Endothelial cell of umbilical vein (primary cell): ENCODE measurements at regions not wholly inside any gene's neighbourhood (a gene's known extent, or its start where the extent isn't known, plus 50 kb on each side); places are given as distances from the start of the nearest gene placed in this dataset.
"Not testable (repeated sequence)": the region's sequence is repeated elsewhere in the genome, so short reads cannot be mapped to it uniquely, and the experiment has no call there.

Experiments
- POLR2AphosphoS5 ChIP-seq: IDR thresholded peaks from 2 replicates; pipeline ENCODE4 v1.6.1; 2012; ENCODE audit warnings: low read depth, mild to moderate bottlenecking, control low read depth, low read length, moderate library complexity; ENCODE audit not compliant: insufficient read depth
- TF ChIP-seq, protein P1 (sequence below), 2 donors: IDR thresholded peaks; 1 replicate in 1 of 2; 2 replicates in 1 of 2; pipeline ENCODE4 v1.5.1; 2011; ENCODE audit warnings: low read length in 2 of 2, mild to moderate bottlenecking in 2 of 2, moderate library complexity in 2 of 2, control low read depth in 1 of 2, inconsistent platforms in 1 of 2, low read depth in 1 of 2; ENCODE audit not compliant: insufficient read depth in 1 of 2; ENCODE audit errors: extremely low read depth in 1 of 2

DNA sequence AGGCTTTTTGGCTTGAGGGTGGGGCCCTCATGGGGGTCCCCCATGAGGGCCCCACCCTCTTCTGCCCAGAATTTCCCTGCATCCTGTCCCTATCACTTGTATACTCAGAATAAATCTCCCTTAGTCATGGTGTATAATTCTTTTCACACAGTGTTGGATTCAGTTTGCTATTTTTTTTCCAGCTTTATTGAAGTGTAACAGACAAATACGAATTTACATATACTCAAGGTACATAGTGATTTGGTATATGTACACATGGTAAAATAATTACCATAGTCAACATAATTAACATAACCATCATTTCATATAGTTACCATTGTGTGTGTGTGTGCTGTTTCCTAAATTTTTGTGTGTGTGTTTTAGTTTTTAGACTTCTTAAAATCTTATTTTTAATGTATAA lies 289.4 kb downstream of the CNTNAP3B start:
- TF ChIP-seq, protein P1, sequence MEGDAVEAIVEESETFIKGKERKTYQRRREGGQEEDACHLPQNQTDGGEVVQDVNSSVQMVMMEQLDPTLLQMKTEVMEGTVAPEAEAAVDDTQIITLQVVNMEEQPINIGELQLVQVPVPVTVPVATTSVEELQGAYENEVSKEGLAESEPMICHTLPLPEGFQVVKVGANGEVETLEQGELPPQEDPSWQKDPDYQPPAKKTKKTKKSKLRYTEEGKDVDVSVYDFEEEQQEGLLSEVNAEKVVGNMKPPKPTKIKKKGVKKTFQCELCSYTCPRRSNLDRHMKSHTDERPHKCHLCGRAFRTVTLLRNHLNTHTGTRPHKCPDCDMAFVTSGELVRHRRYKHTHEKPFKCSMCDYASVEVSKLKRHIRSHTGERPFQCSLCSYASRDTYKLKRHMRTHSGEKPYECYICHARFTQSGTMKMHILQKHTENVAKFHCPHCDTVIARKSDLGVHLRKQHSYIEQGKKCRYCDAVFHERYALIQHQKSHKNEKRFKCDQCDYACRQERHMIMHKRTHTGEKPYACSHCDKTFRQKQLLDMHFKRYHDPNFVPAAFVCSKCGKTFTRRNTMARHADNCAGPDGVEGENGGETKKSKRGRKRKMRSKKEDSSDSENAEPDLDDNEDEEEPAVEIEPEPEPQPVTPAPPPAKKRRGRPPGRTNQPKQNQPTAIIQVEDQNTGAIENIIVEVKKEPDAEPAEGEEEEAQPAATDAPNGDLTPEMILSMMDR (IDR thresholded peaks at IDR 0.05; ENCODE audit: extremely low read depth in 1 of 2, insufficient read depth in 1 of 2, low read depth in 1 of 2, low read length in 2 of 2): not testable (repeated sequence)
- TF ChIP-seq POLR2AphosphoS5: not testable (repeated sequence)
